ENCODE measurements at regions not wholly inside any gene's neighbourhood (a gene's known extent, or its start where the extent isn't known, plus 50 kb on each side); places are given as distances from the start of the nearest gene placed in this dataset.
A peak's percentile ranks its signal among the peaks of the same experiment; 100 is the strongest.

GRCh38 chr3:117987256-117987655 is 1047.4 kb downstream of the IGSF11 start:
- no peak for TF ChIP-seq POLR2A (IDR thresholded peaks at IDR 0.05)
- TF ChIP-seq CTCF (IDR thresholded peaks at IDR 0.05) = no peak
- no peak for TF ChIP-seq POLR2AphosphoS5 (IDR thresholded peaks at IDR 0.05; ENCODE audit: insufficient read depth in 1 of 2, low read depth in 1 of 2)
- DNase-seq (ENCODE audit: extremely low spot score in 2 of 2) = no peak
- intact Hi-C loops (cut with DNase I) = no loop called here
- Histone ChIP-seq H3K27ac (no peak overlapping the region), H3K36me3 (no peaks in the 10 kb centered on the region), H3K27me3 (no peaks in the 10 kb centered on the region), H3K4me1 (no peaks in the 10 kb centered on the region), H3K9me3 (no peaks in the 10 kb centered on the region), H3K4me3 (no peak overlapping the region)

- Histone ChIP-seq H3K9me3 (no peaks in the 10 kb centered on the region), H3K36me3 (no peaks in the 10 kb centered on the region), H3K4me3 (no peak overlapping the region), H3K4me1 (no peaks in the 10 kb centered on the region), H3K27me3 (no peaks in the 10 kb centered on the region), H3K27ac (no peak overlapping the region)
- no peak for TF ChIP-seq POLR2AphosphoS5 (IDR thresholded peaks at IDR 0.05; ENCODE audit: insufficient read depth in 1 of 2, low read depth in 1 of 2)
- TF ChIP-seq POLR2A (IDR thresholded peaks at IDR 0.05) = no peak
- intact Hi-C loops (cut with DNase I) = no loop called here
- DNase-seq (ENCODE audit: extremely low spot score in 2 of 2) = no peak
Measured at GRCh38 chr3:117989982-117990381, 1044.7 kb downstream of the IGSF11 start.

- no peak for TF ChIP-seq CTCF (IDR thresholded peaks at IDR 0.05)
- TF ChIP-seq POLR2AphosphoS5 (IDR thresholded peaks at IDR 0.05; ENCODE audit: insufficient read depth in 1 of 2, low read depth in 1 of 2) = no peak
- TF ChIP-seq POLR2A (IDR thresholded peaks at IDR 0.05) = no peak
- Histone ChIP-seq H3K36me3 (no peaks in the 10 kb centered on the region), H3K27ac (no peak overlapping the region), H3K4me3 (no peak overlapping the region), H3K4me1 (no peaks in the 10 kb centered on the region), H3K9me3 (no peaks in the 10 kb centered on the region), H3K27me3 (no peaks in the 10 kb centered on the region)
- no peak for DNase-seq (ENCODE audit: extremely low spot score in 2 of 2)
- intact Hi-C loops (cut with DNase I) = no loop called here
Measured at GRCh38 chr3:117990627-117991026, 1044.0 kb downstream of the IGSF11 start.

- intact Hi-C loops (cut with DNase I) = no loop called here
- Histone ChIP-seq H3K27ac (no peak overlapping the region), H3K9me3 (no peaks in the 10 kb centered on the region), H3K36me3 (no peaks in the 10 kb centered on the region), H3K27me3 (no peaks in the 10 kb centered on the region), H3K4me1 (no peaks in the 10 kb centered on the region), H3K4me3 (peak overlapping the region; percentile 42 to 77)
- no peak for TF ChIP-seq POLR2AphosphoS5 (IDR thresholded peaks at IDR 0.05; ENCODE audit: insufficient read depth in 1 of 2, low read depth in 1 of 2)
- no peak for DNase-seq (ENCODE audit: extremely low spot score in 2 of 2)
Measured at GRCh38 chr3:117995842-117996437, 1038.7 kb downstream of the IGSF11 start.

- peak overlapping the region; percentile 42 to 77 for H3K4me3 ChIP-seq
- no peaks in the 10 kb centered on the region for H3K9me3 ChIP-seq
- DNase-seq (ENCODE audit: extremely low spot score in 2 of 2) = peak in 1 of 2 donors; percentile 91
- no peaks in the 10 kb centered on the region for H3K36me3 ChIP-seq
- no peaks in the 10 kb centered on the region for H3K4me1 ChIP-seq
- no peaks in the 10 kb centered on the region for H3K27me3 ChIP-seq
- H3K27ac ChIP-seq = peak overlapping the region; percentile 67
- intact Hi-C loops (cut with DNase I) = no loop called here
- TF ChIP-seq CTCF (IDR thresholded peaks at IDR 0.05) (peak; percentile 13 to 73 (median 71)), POLR2A (IDR thresholded peaks at IDR 0.05) (peak in 1 of 2 donors; percentile 11), POLR2AphosphoS5 (IDR thresholded peaks at IDR 0.05; ENCODE audit: insufficient read depth in 1 of 2, low read depth in 1 of 2) (peak in 1 of 2 donors; percentile 72)
Measured at GRCh38 chr3:117997201-117998049, 1037.2 kb downstream of the IGSF11 start.

- no peak for DNase-seq (ENCODE audit: extremely low spot score in 2 of 2)
- H3K9me3 ChIP-seq = no peaks in the 10 kb centered on the region
- H3K36me3 ChIP-seq = no peaks in the 10 kb centered on the region
- intact Hi-C loops (cut with DNase I) = no loop called here
- no peaks in the 10 kb centered on the region for H3K4me1 ChIP-seq
- H3K27ac ChIP-seq = no peak overlapping the region
- no peaks in the 10 kb centered on the region for H3K27me3 ChIP-seq
- TF ChIP-seq CTCF (IDR thresholded peaks at IDR 0.05) (no peak), POLR2AphosphoS5 (IDR thresholded peaks at IDR 0.05; ENCODE audit: insufficient read depth in 1 of 2, low read depth in 1 of 2) (no peak), POLR2A (IDR thresholded peaks at IDR 0.05) (no peak)
- no peak overlapping the region for H3K4me3 ChIP-seq
Measured at GRCh38 chr3:117998071-117998470, 1036.6 kb downstream of the IGSF11 start.
